ENCODE measurements at regions not wholly inside any gene's neighbourhood (a gene's known extent, or its start where the extent isn't known, plus 50 kb on each side); places are given as distances from the start of the nearest gene placed in this dataset.
"Not testable (repeated sequence)": the region's sequence is repeated elsewhere in the genome, so short reads cannot be mapped to it uniquely, and the experiment has no call there.

DNA sequence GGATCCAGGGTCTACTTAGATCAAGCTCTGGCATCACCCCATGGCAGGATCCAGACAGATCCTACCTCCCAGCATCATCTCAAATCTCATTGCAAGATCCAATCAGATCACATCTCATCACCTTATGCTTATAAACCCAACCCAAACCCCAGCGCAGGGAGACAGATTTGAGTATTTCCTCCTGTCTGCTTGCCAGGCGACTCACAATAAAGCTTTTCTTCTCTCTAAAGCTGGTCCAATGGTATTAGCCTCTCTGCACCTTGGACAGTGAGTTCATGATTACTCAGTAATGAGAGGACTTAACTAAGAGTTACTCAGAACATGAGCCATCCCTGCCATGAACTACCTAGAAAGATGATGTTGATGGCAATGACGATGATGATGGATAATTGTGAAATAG, 281.7 kb downstream of the CEP170 start:
- ATAC-seq; intact Hi-C loops (cut with DNase I, micrococcal nuclease); H3K4me3 ChIP-seq; H3K4me1 ChIP-seq (ENCODE audit: low read depth); H3K9me3 ChIP-seq; H3K36me3 ChIP-seq (ENCODE audit: low read depth); DNase-seq: not testable (repeated sequence)

DNA sequence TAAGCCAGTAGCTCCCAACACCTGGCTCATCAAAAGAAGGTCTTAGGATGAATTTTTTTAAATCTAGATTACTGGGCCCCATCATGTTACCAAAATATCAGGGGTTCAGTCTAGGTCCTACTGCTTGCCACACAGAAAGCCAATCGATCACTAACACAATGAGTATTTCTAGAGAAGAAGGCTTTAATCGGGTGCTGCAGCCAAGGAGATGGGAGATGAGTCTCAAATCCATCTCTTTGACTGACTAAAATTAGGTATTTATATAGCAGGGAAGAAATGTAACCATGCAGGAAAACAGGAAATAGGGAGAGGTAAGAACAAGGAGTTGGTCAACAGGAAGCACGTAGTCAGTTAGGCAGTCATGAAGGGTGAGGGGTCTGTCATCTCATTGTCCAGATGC, 288.2 kb downstream of the CEP170 start:
- Histone ChIP-seq H3K4me3 (no peak overlapping the region), H3K36me3 (ENCODE audit: low read depth) (no peaks in the 10 kb centered on the region), H3K9me3 (no peaks in the 10 kb centered on the region), H3K4me1 (ENCODE audit: low read depth) (no peaks in the 10 kb centered on the region)
- DNase-seq (no peak), ATAC-seq (no peak)
- TF ChIP-seq, protein P1, sequence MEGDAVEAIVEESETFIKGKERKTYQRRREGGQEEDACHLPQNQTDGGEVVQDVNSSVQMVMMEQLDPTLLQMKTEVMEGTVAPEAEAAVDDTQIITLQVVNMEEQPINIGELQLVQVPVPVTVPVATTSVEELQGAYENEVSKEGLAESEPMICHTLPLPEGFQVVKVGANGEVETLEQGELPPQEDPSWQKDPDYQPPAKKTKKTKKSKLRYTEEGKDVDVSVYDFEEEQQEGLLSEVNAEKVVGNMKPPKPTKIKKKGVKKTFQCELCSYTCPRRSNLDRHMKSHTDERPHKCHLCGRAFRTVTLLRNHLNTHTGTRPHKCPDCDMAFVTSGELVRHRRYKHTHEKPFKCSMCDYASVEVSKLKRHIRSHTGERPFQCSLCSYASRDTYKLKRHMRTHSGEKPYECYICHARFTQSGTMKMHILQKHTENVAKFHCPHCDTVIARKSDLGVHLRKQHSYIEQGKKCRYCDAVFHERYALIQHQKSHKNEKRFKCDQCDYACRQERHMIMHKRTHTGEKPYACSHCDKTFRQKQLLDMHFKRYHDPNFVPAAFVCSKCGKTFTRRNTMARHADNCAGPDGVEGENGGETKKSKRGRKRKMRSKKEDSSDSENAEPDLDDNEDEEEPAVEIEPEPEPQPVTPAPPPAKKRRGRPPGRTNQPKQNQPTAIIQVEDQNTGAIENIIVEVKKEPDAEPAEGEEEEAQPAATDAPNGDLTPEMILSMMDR (IDR thresholded peaks at IDR 0.05) = no peak
- intact Hi-C loops (cut with DNase I, micrococcal nuclease) = no loop called here

DNA sequence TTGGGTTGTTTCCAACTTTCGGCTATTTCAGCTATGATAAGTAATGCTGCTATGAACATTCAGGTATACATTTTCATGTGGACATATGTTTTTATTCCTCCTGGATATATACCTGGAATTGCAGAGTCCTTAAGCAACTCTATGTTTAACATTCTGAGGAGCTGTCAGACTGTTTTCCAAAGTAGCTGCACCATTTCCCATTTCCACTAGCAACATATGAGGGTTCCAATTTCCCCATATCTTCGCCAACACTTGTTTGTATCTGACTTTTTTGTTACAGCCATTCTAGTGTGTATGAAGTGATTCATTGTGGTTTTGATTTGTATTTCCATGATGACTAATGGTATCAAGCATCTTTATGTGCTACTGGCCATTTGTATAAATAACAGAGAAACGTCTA, 295.7 kb downstream of the CEP170 start:
- ATAC-seq; H3K9me3 ChIP-seq; H3K36me3 ChIP-seq (ENCODE audit: low read depth); intact Hi-C loops (cut with DNase I, micrococcal nuclease); H3K4me1 ChIP-seq (ENCODE audit: low read depth); H3K4me3 ChIP-seq; DNase-seq: not testable (repeated sequence)

DNA sequence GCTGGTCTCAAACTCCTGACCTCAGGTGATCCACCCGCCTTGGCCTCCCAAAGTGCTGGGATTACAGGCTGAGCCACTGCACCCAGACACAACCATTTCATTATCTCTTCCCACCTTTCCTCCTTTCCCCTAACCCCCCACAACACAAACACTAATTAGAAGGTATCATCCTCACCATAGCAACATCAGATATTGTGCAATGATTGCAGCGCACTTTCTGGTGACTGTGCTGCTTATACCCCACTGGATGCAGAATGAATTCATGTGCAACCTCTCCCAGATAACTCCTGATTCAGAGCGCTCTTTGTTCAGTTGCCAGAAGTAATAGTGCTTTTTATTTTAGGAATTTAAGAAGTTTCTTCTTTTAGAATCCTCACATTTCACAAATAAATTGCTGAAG, 300.1 kb downstream of the CEP170 start:
- H3K4me3 ChIP-seq; DNase-seq; H3K36me3 ChIP-seq (ENCODE audit: low read depth); intact Hi-C loops (cut with DNase I, micrococcal nuclease); H3K9me3 ChIP-seq; H3K4me1 ChIP-seq (ENCODE audit: low read depth); ATAC-seq: not testable (repeated sequence)

DNA sequence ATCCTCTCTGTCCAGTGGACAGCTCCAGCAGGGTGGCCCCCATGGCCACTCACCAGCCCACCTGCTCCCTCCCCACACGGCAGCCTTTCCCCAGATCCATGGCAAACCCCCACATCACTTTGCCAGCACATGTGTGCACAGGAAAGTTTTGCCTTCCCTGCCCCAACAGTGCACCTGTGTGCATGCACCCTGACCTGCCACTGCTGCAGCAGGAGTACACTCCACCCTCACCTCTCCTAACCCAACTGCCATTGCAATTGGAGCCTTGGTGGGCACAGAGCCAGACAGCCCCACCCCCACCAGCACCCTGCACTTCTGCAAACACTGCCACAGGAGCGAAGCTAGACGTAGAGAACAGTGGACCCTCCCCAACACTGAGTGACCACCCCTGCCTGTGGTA, 308.9 kb downstream of the CEP170 start:
- DNase-seq (no peak), ATAC-seq (no peak)
- Histone ChIP-seq H3K4me3 (no peak overlapping the region), H3K9me3 (no peaks in the 10 kb centered on the region), H3K4me1 (ENCODE audit: low read depth) (no peaks in the 10 kb centered on the region), H3K36me3 (ENCODE audit: low read depth) (no peaks in the 10 kb centered on the region)
- TF ChIP-seq, protein P1 (IDR thresholded peaks at IDR 0.05) = no peak
- intact Hi-C loops (cut with DNase I, micrococcal nuclease) = no loop called here

DNA sequence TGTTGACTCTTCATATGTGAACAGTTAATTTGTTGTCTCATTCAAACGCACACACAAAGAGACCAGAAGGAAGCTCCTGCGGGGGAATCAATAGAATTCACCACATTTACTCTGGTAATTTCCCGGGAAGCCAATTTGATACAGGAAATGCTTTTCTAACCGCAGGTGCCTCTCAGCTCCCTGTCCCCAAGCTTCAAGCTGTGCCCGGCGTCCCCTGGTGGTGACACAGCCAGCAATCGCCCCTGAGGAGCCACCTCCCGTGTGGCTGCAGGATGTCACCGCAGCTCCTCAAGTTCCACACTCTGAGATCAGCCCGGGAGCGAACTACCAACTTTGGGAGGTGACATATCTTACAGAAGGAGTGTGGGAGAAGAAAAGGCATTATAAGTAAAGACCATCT, 318.4 kb downstream of the CEP170 start:
- ATAC-seq = peak; percentile 51
- intact Hi-C loops (cut with DNase I, micrococcal nuclease); H3K9me3 ChIP-seq; H3K4me1 ChIP-seq (ENCODE audit: low read depth); H3K4me3 ChIP-seq; H3K36me3 ChIP-seq (ENCODE audit: low read depth): not testable (repeated sequence)
- DNase-seq = peak in 2 of 3 donors; percentile 23 to 45

DNA sequence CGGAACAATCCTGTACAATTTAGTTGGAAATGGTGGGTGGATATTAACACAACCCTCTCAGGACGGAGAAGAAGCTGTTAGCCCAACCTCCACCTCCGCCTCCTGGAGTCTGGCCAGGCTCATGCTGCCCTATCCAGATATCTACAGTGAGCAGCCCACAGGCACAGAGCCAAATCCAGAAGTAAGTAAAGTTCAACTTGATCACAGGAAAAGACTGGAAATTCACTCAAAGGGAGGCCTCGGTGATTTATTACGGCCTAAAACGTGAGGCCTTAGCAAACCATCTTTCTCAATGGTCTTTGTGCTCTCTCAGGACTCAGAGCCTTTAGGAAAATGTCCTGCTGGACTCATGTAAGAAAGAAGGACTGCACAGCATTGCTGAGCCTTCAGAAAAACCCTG, 330.4 kb downstream of the CEP170 start:
- ATAC-seq (peak; percentile 38), DNase-seq (peak in 2 of 3 donors; percentile 16 to 42)
- intact Hi-C loops (cut with DNase I, micrococcal nuclease); H3K9me3 ChIP-seq; H3K4me1 ChIP-seq (ENCODE audit: low read depth); H3K36me3 ChIP-seq (ENCODE audit: low read depth); H3K4me3 ChIP-seq: not testable (repeated sequence)

DNA sequence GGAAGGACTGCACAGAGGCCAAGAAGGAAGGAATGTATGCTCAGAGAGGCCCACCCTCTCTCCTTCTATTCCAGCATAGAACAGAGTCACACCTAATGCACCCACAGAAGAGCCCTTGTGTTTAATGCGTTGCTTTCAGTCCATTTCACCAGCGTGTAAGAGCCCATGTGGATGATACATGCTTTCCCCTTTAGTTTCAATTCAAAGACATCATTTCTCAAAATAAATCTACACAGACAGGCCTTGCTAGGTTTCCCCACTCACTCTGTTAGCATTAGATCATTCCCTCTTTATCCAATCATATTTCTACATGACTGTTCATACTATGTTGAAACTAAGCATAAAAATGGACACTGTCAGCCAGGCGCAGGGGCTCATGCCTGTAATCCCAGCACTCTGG, 331.5 kb downstream of the CEP170 start:
- DNase-seq; H3K4me3 ChIP-seq; H3K36me3 ChIP-seq (ENCODE audit: low read depth); H3K4me1 ChIP-seq (ENCODE audit: low read depth); intact Hi-C loops (cut with DNase I, micrococcal nuclease); ATAC-seq; H3K9me3 ChIP-seq: not testable (repeated sequence)

DNA sequence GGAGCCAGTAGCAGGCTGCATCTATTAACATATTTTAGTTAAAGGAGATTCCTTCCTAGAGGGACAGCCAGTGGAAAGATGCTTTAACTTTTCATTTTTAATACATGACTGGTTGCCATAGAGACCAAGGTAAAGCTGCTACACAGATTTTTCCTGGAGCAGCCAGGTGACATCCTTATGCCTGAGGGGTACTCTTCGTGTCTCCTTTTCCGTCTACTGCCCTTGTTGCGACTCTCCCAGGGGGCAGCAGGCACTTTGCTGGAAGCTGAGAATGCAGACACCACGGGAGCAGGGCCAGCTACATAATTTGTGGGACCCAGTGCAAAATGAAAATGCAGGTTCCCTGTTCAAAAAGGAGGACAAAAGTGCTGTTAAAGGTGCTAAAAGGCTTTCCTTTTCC, 340.4 kb downstream of the CEP170 start:
- H3K4me3 ChIP-seq; intact Hi-C loops (cut with DNase I, micrococcal nuclease); H3K36me3 ChIP-seq (ENCODE audit: low read depth); DNase-seq; H3K4me1 ChIP-seq (ENCODE audit: low read depth); ATAC-seq; H3K9me3 ChIP-seq: not testable (repeated sequence)

DNA sequence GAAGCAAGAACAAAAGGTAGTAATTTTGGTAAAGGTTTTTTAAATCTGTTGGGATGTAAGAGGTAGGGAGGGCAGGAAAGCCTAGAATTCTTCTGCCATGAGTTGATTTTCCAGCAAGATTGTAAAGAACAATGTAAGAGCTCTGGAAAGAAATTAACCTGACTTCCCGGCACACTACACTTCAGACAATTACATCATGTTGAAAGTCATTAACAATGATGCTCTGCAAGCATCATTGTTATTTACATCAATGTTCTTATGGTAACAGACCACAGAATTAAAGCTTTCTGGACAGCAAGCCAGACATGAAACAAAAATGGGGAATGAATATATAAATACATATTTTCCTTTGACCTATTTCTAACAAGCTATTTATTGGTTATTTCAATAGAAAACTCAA, 342.2 kb downstream of the CEP170 start:
- intact Hi-C loops (cut with DNase I, micrococcal nuclease); H3K9me3 ChIP-seq; H3K4me1 ChIP-seq (ENCODE audit: low read depth); ATAC-seq; H3K4me3 ChIP-seq; DNase-seq; H3K36me3 ChIP-seq (ENCODE audit: low read depth): not testable (repeated sequence)

DNA sequence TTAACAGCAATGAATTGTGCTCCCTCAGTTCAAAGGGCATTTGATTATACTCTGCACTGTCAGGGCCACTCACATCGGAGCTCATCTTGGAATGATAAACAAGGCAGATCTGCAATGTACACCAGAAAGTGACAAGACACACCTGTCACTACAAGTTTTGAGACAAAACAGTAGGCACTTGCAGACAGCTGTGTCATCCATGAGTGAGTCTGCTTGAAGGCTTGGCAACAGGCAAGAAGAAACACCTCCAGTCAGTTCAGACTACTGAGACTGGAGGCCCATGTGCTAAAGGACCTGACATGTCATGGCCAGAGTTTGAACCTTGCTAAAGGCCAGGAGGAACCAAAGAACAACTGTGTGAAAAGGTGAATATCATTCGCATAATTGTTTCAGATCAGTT, 354.5 kb downstream of the CEP170 start:
- intact Hi-C loops (cut with DNase I, micrococcal nuclease); H3K36me3 ChIP-seq (ENCODE audit: low read depth); H3K9me3 ChIP-seq; DNase-seq; H3K4me1 ChIP-seq (ENCODE audit: low read depth); ATAC-seq; H3K4me3 ChIP-seq: not testable (repeated sequence)
